H9 (cell line): ENCODE measurements at regions not wholly inside any gene's neighbourhood (a gene's known extent, or its start where the extent isn't known, plus 50 kb on each side); places are given as distances from the start of the nearest gene placed in this dataset.

Experiments used
- DNase-seq: peaks from one replicate; pipeline ENCODE4 v3.0.0-alpha.2; 2017
- H2AFZ ChIP-seq: one replicate; pipeline ENCODE4 v1.6.1; 2013; ENCODE audit warnings: mild to moderate bottlenecking, low read length, control low read depth, moderate library complexity
- H2AK5ac ChIP-seq: 2 replicates; pipeline ENCODE4 v1.6.1; 2013; ENCODE audit warnings: low read length, control low read depth, mixed read lengths; ENCODE audit not compliant: insufficient read length
- H2BK120ac ChIP-seq: one replicate; pipeline ENCODE4 v1.6.1; 2013; ENCODE audit warnings: low read depth, mild to moderate bottlenecking, low read length, control low read depth, inconsistent platforms; ENCODE audit not compliant: poor library complexity, severe bottlenecking
- H2BK12ac ChIP-seq: 2 replicates; pipeline ENCODE4 v1.6.1; 2013; ENCODE audit warnings: low read length, control low read depth, mixed read lengths, low read depth; ENCODE audit not compliant: insufficient read length
- H2BK15ac ChIP-seq: 2 replicates; pipeline ENCODE4 v1.6.1; 2013; ENCODE audit warnings: low read depth, low read length, control low read depth
- H2BK20ac ChIP-seq: one replicate; pipeline ENCODE4 v1.6.1; 2013; ENCODE audit warnings: low read depth, mild to moderate bottlenecking, low read length, control low read depth, inconsistent platforms; ENCODE audit not compliant: poor library complexity, severe bottlenecking
- H2BK5ac ChIP-seq: 2 replicates; pipeline ENCODE4 v1.6.1; 2013; ENCODE audit warnings: low read length, control low read depth, mixed read lengths; ENCODE audit not compliant: insufficient read length
- H3K14ac ChIP-seq: 2 replicates; pipeline ENCODE4 v1.6.1; 2013; ENCODE audit warnings: low read length, control low read depth; ENCODE audit not compliant: insufficient read depth
- H3K18ac ChIP-seq: 2 replicates; pipeline ENCODE4 v1.6.1; 2013; ENCODE audit warnings: low read depth, mild to moderate bottlenecking, mixed read lengths, low read length, control low read depth; ENCODE audit not compliant: insufficient read length
- H3K23ac ChIP-seq: 2 replicates; pipeline ENCODE4 v1.6.1; 2013; ENCODE audit warnings: low read length, control low read depth, mixed read lengths, low read depth; ENCODE audit not compliant: insufficient read length
- H3K23me2 ChIP-seq: 2 replicates; pipeline ENCODE4 v1.6.1; 2013; ENCODE audit warnings: low read depth, mild to moderate bottlenecking, mixed read lengths, low read length, control low read depth; ENCODE audit not compliant: insufficient read length, poor library complexity, severe bottlenecking
- H3K27ac ChIP-seq: 2 replicates; pipeline ENCODE4 v1.5.1; 2013; ENCODE audit warnings: low read length, control low read depth, mixed read lengths, low read depth; ENCODE audit not compliant: insufficient read length
- H3K27me3 ChIP-seq: 2 replicates; pipeline ENCODE4 v1.6.1; 2013; ENCODE audit warnings: low read length, control low read depth, inconsistent platforms; ENCODE audit not compliant: insufficient read depth
- H3K4ac ChIP-seq: 2 replicates; pipeline ENCODE4 v1.6.1; 2013; ENCODE audit warnings: low read depth, mild to moderate bottlenecking, control low read depth, inconsistent platforms, low read length, moderate library complexity
- H3K4me1 ChIP-seq: 2 replicates; pipeline ENCODE4 v1.6.1; 2013; ENCODE audit warnings: low read length, control low read depth, inconsistent platforms; ENCODE audit not compliant: insufficient read depth
- H3K4me2 ChIP-seq: 2 replicates; pipeline ENCODE4 v1.6.1; 2013; ENCODE audit warnings: low read length, control low read depth, mixed read lengths; ENCODE audit not compliant: insufficient read length, insufficient read depth
- H3K56ac ChIP-seq: 2 replicates; pipeline ENCODE4 v1.6.1; 2013; ENCODE audit warnings: low read depth, mild to moderate bottlenecking, mixed read lengths, low read length, control low read depth; ENCODE audit not compliant: insufficient read length
- H3K79me1 ChIP-seq: 2 replicates; pipeline ENCODE4 v1.6.1; 2013; ENCODE audit warnings: low read depth, mild to moderate bottlenecking, moderate library complexity, low read length, control low read depth, inconsistent platforms; ENCODE audit not compliant: insufficient read depth, poor library complexity, severe bottlenecking
- H3K79me2 ChIP-seq: 2 replicates; pipeline ENCODE4 v1.6.1; 2013; ENCODE audit warnings: low read length, control low read depth, inconsistent platforms; ENCODE audit not compliant: insufficient read depth
- H3K9ac ChIP-seq: 2 replicates; pipeline ENCODE4 v1.6.1; 2013; ENCODE audit warnings: low read length, control low read depth, mixed read lengths; ENCODE audit not compliant: insufficient read length; ENCODE audit errors: extremely low read depth
- H3K9me3 ChIP-seq: one replicate; pipeline ENCODE4 v1.6.1; 2013; ENCODE audit warnings: low read depth, low read length, inconsistent platforms; ENCODE audit not compliant: control insufficient read depth
- H3T11ph ChIP-seq: one replicate; pipeline ENCODE4 v1.6.1; 2013; ENCODE audit warnings: mild to moderate bottlenecking, low read length, control low read depth, inconsistent platforms
- H4K20me1 ChIP-seq: one replicate; pipeline ENCODE4 v1.6.1; 2013; ENCODE audit not compliant: control insufficient read depth, insufficient read length, insufficient read depth
- H4K5ac ChIP-seq: 2 replicates; pipeline ENCODE4 v1.6.1; 2013; ENCODE audit warnings: low read depth, mild to moderate bottlenecking, mixed read lengths, low read length, control low read depth; ENCODE audit not compliant: insufficient read length
- H4K8ac ChIP-seq: replicated peaks from 2 replicates; pipeline ENCODE4 v1.6.1; 2013; ENCODE audit warnings: low read length, control low read depth, mixed read lengths, low read depth; ENCODE audit not compliant: insufficient read length
- H4K91ac ChIP-seq: 2 replicates; pipeline ENCODE4 v1.6.1; 2013; ENCODE audit warnings: low read depth, mild to moderate bottlenecking, moderate library complexity, mixed read lengths, low read length, control low read depth; ENCODE audit not compliant: insufficient read length
- H3K27ac Mint-ChIP-seq, 3 experiments: 2 replicates in 2 of 3; 3 replicates in 1 of 3; pipeline ENCODE4 v1.8.0; 2020 to 2021; ENCODE audit warnings: mixed read lengths in 3 of 3, mild to moderate bottlenecking in 1 of 3, moderate library complexity in 1 of 3
- H3K27me3 Mint-ChIP-seq: 2 replicates; pipeline ENCODE4 v1.8.0; 2021; ENCODE audit warnings: low read depth, mild to moderate bottlenecking, moderate library complexity, mixed read lengths
- H3K36me3 Mint-ChIP-seq, 3 experiments: 2 replicates in 2 of 3; 3 replicates in 1 of 3; pipeline ENCODE4 v1.8.0; 2020 to 2021; ENCODE audit warnings: low read depth in 3 of 3, mixed read lengths in 3 of 3; ENCODE audit not compliant: insufficient read depth in 1 of 3
- H3K4me1 Mint-ChIP-seq, 2 experiments: 2 replicates each; pipeline ENCODE4 v1.8.0; 2020; ENCODE audit warnings: mixed read lengths in 2 of 2
- H3K4me3 Mint-ChIP-seq, 2 experiments: 2 replicates in 1 of 2; 3 replicates in 1 of 2; pipeline ENCODE4 v1.8.0; 2020 to 2021; ENCODE audit warnings: mild to moderate bottlenecking in 2 of 2, mixed read lengths in 2 of 2, moderate library complexity in 1 of 2
- H3K9me3 Mint-ChIP-seq, 2 experiments: 2 replicates in 1 of 2; 3 replicates in 1 of 2; pipeline ENCODE4 v1.8.0; 2020; ENCODE audit warnings: mild to moderate bottlenecking in 2 of 2, mixed read lengths in 2 of 2, moderate library complexity in 1 of 2
- WGBS: extraction: QIAGEN DNeasy Blood & Tissue Kit; methylation state at CpG from one replicate; pipeline ENCODE4 v1.1.7; 2013; ENCODE audit warnings: missing lambda C conversion rate, low lambda C conversion rate, mixed read lengths; ENCODE audit not compliant: insufficient read length; ENCODE audit errors: extremely low coverage; 5-methylcytosine and 5-hydroxymethylcytosine counted together
- TF ChIP-seq, protein P1 (sequence below): fragments of 200-600 bp; sonication (generic); conservative IDR thresholded peaks from 3 replicates; pipeline ENCODE4 v1.8.0; 2021; ENCODE audit warnings: antibody characterized with exemption, mild to moderate bottlenecking

DNA sequence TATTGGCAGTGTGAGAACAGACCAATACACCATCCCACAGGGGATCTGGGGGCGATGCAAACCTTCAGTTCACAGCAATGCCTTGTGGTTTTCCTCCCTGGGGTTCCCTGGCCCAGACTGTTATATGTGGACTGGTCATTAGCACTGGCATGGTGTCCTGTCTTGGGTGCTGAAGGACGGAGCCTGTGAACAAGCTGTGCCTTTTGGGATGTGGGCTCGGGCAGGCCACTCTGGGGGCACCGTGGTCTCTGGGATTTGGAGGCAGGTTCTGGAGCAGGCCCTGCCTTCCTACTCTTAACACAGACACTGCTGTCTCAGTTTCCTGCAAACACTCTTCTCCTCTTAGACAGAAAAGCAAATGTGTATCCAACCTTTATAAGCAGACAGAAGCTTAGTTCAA, 93.0 kb upstream of the ADRA2C start:
- TF ChIP-seq, protein P1, sequence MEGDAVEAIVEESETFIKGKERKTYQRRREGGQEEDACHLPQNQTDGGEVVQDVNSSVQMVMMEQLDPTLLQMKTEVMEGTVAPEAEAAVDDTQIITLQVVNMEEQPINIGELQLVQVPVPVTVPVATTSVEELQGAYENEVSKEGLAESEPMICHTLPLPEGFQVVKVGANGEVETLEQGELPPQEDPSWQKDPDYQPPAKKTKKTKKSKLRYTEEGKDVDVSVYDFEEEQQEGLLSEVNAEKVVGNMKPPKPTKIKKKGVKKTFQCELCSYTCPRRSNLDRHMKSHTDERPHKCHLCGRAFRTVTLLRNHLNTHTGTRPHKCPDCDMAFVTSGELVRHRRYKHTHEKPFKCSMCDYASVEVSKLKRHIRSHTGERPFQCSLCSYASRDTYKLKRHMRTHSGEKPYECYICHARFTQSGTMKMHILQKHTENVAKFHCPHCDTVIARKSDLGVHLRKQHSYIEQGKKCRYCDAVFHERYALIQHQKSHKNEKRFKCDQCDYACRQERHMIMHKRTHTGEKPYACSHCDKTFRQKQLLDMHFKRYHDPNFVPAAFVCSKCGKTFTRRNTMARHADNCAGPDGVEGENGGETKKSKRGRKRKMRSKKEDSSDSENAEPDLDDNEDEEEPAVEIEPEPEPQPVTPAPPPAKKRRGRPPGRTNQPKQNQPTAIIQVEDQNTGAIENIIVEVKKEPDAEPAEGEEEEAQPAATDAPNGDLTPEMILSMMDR, result no peak
- Histone ChIP-seq H3K56ac (no peak overlapping the region), H2AFZ (no peak overlapping the region)

More for the DNA sequence above, 93.0 kb upstream of the ADRA2C start:
- Histone ChIP-seq H3K23ac (no peak overlapping the region), H3K23me2 (no peaks in the 10 kb centered on the region), H4K8ac (no peak overlapping the region), H3K9me3 (no peaks in the 10 kb centered on the region), H2BK15ac (no peak overlapping the region), H3K79me1 (no peaks in the 10 kb centered on the region), H3K27me3 (no peaks in the 10 kb centered on the region; the same call in 1 of the 2 replicates), H4K20me1 (no peaks in the 10 kb centered on the region), H3K27ac (no peak overlapping the region), H3K4ac (no peak overlapping the region), H4K5ac (no peak overlapping the region), H3K9ac (no peak overlapping the region), H3K4me2 (no peak overlapping the region), H2AK5ac (no peak overlapping the region), H3K14ac (no peak overlapping the region), H2BK12ac (no peak overlapping the region), H3K18ac (no peak overlapping the region), H3K4me1 (no peaks in the 10 kb centered on the region), H2BK5ac (no peak overlapping the region), H3T11ph (no peak overlapping the region), H3K79me2 (no peaks in the 10 kb centered on the region), H2BK20ac (no peak overlapping the region), H4K91ac (no peak overlapping the region), H2BK120ac (no peak overlapping the region)
- WGBS, result no CpG with 5 or more reads among the region's 4 CpGs
- Mint-ChIP-seq H3K4me3 (no peak overlapping the region), H3K4me1 (peaks cover 5 to 15% of the 10 kb centered on the region in 2 experiments; a peak in 2 of 4 replicates), H3K36me3 (no peaks in the 10 kb centered on the region; a peak in 1 of 7 replicates), H3K9me3 (peaks cover 2 to 6% of the 10 kb centered on the region in 2 experiments; a peak in 4 of 5 replicates), H3K27ac (no peak overlapping the region), H3K27me3 (peaks cover 14% of the 10 kb centered on the region)
- no peak for DNase-seq
